LoVo (cell line): ENCODE measurements at regions not wholly inside any gene's neighbourhood (a gene's known extent, or its start where the extent isn't known, plus 50 kb on each side); places are given as distances from the start of the nearest gene placed in this dataset.

ENCODE experiments used
- DNase-seq: peaks from one replicate; pipeline ENCODE4 v3.0.0-alpha.2; 2016; ENCODE audit warnings: low spot score

DNA sequence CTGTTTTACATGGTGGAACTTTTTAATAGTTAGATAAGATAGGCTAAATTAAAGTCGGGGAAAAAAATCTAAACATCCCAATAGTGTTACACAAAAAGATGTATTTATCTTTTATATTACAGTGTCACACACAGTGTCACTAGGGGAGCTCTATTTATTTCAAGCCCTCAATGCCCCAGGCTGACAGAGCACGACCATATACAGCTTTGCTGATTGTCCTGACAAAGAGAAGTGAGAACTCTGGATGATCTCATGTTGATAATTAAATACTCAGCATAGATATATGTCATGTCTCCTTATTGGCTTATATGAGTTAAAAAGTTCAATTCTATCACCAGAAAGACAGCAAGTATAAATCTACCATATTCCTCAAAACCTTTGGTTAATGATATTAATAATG is 594.3 kb downstream of the LRFN5 start:
- DNase-seq, result no peak

DNA sequence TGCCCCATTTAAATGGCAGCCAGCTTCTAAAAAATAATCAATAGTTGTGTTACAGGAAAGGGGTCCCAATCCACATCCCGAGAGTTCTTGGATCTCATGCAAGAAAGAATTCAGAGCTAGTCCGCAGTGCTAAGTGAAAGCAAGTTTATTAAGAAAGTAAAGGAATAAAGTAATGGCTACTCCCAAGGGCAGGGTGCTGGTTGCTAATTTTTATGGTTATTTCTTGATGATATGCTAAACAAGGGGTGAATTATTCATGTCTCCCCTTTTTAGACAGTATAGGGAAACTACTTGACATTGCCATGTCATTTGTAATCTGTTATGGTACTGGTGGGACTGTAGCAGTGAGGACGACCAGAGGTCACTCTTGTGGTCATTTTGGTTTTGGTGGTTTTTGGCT is 591.3 kb downstream of the LRFN5 start:
- no peak for DNase-seq

DNA sequence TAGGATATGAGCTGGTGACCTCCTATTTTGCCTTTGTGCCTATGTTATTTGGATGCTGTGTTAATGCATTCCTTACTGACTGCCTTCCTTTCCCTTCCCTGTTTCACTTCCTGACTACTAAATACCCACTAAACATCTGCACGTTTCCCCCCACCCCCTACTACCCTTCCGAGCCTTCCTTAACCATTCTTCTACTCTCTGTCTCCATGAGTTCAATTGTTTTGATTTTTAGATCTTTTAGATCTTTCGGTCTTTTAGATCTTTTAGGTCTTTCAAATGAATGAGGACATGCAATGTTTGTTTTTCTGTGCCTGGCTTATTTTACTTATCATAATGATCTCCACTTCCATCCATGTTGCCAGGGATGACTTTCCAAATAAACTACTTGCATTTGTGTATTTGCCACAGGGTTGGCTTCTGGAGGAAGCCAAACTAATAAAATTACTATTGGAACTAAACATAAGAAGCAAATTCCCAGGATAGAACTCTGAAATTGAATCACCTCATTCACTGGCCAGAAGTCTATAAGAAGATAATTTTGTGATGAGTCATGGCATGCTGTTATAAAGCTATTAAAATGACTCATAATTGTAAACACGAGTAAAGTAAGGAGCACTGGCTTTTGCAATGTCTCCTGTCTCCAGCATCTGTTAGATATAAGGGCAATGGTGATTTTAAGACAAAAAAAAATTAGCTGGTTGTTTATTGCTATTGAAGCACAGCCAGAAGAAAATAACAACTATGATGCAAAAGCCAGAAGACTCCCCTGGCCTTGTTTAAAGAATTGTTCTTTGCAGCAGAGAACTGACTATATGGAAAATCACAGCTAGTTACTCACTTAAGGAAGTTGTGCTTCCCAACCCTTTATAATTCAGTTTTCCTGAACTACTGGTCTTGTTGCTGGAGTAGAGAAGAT is 586.3 kb downstream of the LRFN5 start:
- peak; percentile 81 for DNase-seq

DNA sequence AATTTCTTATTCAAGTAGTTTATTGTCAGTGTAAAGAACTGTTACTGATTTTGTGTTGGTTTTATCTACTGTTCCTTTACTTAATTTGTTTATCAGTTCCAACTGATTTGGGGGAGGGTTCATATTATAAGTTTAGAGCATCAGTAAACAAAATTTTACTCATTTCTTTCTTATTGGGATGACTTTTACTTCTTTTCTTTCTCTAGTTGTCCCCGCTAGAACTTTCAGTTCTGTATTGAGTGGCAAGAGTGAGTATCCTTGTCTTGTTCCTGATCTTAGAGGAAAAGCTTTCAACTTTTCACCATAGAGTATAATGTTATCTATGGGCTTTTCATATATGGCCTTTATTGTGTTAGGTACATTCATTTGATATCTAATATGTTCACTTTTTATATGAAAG is 584.1 kb downstream of the LRFN5 start:
- DNase-seq, result no peak

DNA sequence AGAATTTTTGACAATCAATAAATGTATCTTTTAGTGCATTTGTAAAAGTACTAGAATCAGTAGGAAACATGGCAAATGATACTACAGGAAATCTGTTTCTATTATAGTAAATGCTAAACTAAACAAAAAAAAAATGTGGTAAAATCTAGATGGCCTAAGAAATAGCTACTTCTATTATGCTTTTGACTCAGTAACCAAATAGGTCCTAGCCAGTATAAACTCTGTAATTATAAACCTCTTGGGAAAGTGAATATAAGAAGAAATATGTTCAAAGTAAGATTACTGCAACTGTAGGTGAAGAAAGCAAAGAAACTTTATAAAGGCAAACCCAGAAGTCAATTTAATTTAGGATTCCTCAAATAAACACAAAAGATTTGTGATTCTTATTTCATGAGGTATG is 581.2 kb downstream of the LRFN5 start:
- DNase-seq, result no peak

DNA sequence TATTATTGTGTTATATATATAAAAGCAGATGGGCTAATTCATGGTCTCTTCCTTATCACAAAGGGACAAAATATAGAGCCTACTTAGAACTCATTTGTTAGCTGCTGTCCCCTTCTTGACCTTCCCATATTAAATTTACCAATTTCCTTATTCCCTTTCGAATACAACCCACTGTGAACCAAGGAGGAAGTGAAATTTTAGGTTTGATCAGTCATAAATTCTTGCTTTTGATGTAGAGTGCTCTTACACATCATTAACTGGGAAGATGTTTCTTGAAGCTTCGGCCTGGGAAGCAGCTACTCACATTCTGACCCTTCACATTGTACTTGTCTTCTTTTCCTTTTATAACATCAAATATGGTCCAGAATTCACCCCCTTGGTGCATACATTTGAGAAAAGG is 579.0 kb downstream of the LRFN5 start:
- no peak for DNase-seq

DNA sequence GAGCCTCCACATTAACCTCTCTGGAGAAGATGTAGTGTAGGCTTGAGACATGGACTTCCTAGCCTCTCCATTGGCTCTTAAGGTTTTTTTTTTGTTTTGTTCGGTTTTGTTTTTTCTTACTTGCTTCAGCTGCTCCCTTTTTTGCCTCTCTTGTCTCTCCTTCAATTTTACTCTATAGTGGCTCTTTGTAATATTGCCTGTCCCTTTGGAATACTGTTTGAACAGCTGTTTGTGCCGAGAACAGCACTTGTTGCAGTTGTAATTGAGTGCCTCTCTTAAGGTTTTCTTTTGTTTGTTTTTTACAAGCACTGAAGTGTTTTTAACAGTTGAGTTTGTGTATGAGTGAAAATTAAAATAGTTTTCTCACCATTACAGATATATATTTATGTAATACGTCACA is 567.7 kb downstream of the LRFN5 start:
- no peak for DNase-seq

DNA sequence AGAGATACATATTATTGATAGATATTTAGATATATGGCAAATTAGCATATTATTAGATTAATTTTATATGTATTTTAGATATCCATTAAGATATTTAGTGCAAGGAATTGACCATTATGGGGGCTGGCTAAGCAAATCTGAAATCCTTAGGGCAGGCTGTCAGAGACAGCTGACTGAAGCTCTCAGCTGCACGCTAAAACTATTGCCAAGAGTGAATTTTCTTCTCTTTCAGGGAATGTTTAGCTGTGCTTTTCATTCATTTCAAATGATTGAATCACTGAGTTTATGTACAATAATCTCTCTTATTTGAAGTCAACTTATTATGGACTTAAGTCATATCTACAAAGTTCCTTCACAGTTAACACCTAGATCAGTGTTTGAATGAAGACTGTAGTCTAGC is 566.5 kb downstream of the LRFN5 start:
- no peak for DNase-seq

DNA sequence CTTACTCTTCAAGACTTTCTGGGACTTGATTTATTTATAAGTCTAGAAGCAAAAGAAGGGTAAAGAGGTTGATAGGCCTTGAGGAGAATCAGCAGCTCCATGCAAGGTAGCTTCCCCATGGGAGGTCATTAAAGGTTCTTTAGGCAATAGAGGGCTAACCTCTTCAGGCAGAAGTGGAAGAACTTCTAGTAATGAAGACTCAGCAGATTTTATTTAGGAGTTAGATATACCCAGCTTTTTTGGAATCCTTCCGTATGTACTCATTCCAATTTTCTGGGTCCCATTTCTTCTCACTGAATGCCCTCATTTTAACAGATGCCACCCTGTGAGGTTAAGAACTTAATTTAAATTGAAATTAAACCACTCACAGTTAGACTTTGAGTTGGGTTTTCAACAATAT is 565.6 kb downstream of the LRFN5 start:
- DNase-seq, result no peak

DNA sequence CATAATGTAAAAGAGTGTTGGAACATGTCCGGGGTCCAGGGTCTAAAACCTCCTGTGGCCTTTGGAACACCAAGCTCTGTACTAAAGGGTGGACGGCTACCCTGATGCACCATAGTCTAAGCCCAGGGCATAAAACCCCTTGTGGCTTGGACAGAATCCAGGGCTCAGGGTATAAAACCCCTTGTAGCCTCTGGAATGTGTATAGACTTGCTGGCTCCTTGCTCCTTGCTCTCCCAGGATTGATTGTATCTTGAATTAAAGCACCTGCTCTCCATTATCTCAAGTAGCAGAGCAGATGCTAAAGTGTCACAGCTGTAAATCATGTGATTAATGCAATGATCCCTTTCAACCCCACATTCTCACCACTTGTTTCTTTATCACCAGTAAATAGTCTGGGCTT is 556.5 kb downstream of the LRFN5 start:
- no peak for DNase-seq

DNA sequence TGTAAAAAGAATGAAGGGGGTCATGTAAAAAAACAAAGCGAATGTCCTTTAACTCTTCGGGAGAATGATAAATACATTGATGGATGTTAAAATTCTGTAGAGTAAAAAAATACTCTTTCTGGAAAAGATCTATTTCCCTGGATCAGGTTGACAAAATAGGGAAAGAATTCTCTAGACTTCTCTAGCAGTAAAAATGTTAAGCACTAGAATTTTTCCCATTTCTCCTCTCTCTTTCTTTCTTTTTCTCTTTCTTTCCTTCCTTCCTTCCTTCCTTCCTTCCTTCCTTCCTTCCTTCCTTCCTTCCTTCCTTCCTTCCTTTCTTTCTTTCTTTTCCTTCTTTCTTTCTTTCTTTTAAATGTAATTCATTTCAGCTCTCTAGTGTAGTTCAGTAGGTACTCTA is 552.5 kb downstream of the LRFN5 start:
- DNase-seq, result no peak

DNA sequence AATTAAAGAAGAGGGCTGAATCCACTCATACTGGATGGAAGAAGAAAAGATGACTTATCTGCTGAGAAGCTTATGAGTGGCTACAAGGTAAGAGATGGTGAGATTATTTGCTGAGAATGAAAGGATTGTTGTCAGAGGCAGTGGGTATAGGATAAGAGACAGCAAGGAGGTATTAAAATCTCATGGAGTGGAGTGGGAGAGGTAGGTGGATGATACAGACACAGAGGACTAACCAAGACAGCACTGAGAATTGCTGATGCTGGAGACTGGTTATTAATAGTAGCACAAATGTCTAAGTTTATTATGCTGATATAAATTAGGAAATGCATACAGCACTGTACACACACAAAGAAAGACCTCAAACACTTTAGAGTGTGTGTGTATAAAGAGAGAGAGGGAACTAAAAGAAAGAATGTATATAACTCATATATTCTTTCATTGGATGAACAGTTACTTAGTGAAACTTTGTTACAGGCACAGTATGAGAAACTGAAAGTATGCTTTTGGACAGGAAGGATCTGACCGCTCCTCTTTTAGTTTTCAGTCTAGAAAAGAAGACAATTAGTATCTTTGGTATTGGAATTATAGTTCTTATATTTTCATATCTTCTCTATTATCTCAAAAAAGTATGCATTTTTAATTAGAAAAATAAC is 543.1 kb downstream of the LRFN5 start:
- no peak for DNase-seq

DNA sequence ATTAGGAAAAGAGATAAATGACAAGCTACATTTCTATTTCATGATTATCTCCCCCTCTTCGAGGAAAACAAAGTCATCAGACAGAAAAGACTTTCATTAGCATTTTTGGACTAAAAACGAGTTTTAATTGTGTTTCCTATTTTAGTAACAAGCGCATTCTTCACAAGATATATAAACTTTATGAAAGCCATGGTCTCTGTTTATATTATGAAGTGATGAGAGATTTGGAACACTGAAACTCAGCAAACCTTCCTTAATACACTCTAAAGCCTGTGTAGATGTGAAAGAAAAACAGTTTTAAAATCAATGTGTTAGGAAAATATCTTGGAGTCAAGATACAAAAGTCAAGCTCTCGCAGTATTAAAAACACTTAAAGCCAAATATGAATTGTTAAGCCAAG is 539.1 kb downstream of the LRFN5 start:
- DNase-seq, result no peak

DNA sequence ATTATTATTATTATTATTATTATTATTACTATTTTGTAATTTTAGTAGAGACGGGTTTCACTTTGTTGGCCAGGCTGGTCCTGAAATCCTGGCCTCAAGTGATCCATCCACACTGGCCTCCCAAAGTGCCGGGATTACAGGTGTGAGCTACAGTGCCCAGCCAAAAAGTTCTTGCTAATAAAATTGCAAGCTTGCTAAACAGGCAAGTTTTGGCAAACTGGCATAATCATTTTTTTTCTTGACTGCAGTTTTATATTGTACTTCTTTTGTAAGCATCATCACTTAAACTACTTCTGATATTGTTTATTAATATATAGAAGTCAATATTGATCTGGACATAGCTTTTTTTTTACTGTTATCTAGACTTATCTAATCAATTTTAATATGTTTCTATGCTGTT is 536.4 kb downstream of the LRFN5 start:
- DNase-seq, result no peak

DNA sequence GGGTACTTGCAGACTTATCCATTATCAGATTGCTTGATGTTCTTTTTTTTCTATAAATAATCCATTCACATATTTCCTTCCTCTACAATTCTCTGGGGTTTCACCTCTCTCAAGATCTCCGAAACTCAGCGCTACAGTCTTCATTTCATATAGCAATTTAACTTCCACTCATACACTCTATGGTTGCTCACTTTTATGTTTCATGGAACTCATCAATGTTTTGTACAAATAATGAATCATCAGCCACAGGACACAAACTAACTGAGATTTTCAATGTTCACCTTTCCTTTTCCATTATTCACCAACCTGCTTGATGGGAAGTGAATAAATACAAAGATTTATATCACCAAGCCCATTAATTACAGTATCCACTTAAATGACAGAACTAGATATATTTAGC is 534.7 kb downstream of the LRFN5 start:
- no peak for DNase-seq

DNA sequence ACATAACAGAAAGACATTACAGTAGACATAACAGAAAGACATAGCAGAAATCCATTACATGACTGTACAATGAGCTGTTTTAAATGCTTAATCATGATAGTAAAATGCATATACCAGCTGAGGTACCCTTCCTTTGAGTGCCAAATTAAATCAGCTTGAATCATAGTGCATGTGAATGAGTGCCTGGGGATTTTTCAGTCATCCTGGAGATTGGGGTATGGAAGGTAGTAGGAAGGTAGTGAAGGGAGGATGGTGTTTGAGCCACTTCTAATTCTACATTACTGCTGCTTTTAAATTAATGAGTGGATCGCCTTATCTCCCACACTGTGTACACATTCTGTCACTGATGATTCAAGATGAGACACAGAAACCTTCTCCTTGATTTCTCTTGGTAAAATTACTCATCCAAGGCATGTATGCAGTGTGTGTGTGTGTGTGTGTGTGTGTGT is 534.2 kb downstream of the LRFN5 start:
- DNase-seq, result no peak

DNA sequence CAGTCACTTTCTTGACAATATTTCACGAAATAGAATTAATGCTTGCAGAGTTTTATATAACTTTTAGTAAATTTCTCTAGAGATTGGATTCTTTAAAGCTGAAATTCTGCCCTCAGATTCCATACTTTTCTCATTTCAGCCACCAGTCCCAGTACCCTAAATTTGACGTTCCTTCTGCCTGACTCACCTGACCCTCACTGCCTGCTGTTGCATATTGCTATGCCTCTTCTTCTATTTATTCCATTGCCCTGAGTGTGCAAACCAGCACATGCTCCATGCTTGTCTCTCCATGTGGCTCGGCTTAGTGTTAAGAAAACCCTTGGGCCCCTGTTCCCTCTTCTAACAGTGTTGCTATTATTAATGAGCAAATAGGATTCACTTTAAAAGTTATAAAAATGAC is 533.3 kb downstream of the LRFN5 start:
- DNase-seq, result no peak

DNA sequence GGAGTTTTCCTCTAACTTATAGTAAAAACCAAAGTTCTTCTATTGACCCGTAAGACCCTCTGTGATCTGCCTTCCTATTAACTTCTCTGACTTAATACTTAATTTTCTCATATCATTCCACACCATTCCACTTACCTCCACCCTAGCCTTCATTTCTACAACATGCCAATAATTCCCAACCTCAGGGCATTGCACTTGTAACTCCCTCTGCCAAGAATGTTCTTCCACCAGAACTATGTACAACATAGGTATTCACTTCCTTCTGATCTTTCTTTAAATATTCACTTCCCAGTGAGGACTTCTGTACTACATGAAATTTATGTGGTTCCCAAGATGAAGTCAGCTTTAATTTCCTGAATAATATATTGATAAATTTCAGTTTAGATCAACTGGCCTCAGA is 531.7 kb downstream of the LRFN5 start:
- no peak for DNase-seq

DNA sequence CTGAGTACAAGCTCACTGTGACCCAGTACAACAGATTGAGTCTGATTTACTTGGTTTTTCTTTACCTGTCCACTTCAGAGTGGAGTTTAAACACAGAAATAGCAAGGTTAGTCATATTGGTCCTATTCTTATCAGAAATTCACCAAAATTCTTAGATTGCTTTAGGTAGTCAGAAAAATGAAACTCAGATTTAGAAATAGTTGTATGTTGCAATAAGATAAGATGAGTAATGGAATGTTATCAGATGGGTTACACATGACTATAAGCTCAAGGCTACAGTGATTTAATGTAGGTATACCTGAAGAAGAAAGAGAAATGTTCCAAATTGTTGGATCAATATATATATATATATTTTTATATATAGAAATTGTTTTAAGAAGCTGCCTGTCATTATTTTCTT is 524.1 kb downstream of the LRFN5 start:
- DNase-seq, result no peak

DNA sequence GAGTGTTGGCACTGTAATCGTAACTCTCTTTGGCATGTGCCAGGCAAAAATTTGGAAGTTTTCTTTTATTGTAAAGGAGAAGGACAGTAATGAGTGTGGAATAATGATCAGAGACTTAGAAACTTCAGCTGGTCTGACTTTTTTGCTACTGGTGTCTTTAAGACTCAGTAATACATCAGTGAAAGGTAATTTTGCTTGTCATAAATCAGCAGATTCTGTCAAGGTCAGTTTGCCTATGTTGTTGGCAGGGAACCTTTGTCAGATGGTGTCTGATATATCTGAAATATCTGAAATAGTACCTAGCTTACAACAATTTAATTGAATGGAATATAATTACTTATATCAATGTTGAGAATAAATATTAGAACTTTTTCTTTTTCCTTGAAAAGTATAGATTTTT is 516.9 kb downstream of the LRFN5 start:
- DNase-seq, result no peak

DNA sequence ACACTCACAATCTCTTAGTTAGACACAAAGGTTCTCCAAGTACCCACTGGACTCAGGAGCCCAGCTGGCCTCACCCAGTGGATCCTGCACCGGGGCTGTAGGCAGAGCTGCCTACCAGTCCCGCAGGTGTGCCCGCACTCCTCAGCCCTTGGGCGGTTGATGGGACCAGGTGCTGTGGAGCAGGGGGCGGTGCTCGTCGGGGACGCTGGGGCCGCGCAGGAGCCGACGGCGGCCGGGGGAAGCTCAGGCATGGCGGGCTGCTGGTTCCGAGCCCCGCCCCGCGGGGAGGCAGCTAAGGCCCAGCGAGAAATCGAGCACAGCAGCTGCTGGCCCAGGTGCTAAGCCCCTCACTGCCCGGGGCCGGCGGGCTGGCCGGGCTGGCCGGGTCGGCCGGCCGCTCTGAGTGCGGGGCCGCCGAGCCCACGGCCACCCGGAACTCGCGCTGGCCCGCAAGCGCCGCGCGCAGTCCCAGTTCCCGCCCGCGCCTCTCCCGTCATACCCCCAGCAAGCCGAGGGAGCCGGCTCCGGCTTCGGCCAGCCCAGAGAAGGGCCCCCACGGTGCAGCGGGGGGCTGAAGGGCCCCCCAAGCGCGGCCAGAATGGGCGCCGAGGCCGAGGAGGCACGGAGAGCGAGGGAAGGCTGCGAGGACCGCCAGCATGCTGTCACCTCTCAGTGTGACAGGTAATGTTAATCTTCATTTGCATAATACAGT is 506.8 kb downstream of the LRFN5 start:
- DNase-seq, result no peak

DNA sequence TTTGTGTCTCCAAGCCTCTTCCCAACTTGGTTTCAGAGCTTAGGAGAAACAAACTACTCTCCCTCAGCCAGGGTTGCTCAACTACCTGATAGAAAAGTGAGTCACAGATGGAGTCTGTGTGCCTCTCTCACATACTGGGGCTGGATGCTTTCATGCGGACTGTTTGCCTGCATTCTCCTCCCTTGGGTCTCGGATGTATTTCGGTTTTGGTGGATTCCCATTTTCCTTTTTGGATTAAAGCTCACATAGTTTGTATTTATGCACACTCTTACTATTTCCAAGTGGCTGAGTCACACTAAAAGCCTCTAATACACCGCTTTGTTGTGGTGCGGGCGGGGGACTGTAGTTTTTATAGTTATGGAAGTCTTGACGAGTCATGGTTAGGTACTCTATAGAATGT is 505.4 kb downstream of the LRFN5 start:
- DNase-seq, result no peak

DNA sequence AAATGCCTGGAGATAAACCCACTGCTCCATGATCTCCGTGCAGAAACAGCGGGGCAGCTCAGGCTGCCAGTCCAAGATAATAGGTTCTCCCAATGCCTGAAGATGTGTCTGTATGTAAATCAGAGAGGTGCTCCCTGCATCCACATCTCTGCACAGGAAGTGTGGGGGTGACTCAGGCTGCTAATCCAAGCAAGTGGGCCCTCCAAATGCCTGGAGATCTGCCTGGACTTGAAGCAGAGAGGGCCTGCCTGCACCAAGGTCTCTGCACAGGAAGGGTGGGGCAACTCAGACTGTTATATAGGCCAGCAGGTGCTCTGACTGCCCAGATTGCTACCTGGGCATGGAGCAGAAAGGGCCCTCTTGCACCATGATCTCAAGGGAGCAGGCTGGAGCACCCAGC is 504.7 kb downstream of the LRFN5 start:
- no peak for DNase-seq
